Right ventricle myocardium superior (tissue), 1 donor: ENCODE measurements at regions not wholly inside any gene's neighbourhood (a gene's known extent, or its start where the extent isn't known, plus 50 kb on each side); places are given as distances from the start of the nearest gene placed in this dataset.
"Not testable (repeated sequence)": the region's sequence is repeated elsewhere in the genome, so short reads cannot be mapped to it uniquely, and the experiment has no call there.

Experiments used
- ATAC-seq: fragments of 200-7000 bp; cut with Tn5 transposase; one replicate; pipeline ENCODE4 v1.9.1; 2020; ENCODE audit warnings: mild to moderate bottlenecking; ENCODE audit not compliant: poor library complexity
- DNase-seq: peaks from one replicate; pipeline ENCODE4 v3.0.0-alpha.2; 2020
- intact Hi-C: fragments of 100-400 bp; cut with DNase I; formaldehyde crosslinking; loops from one replicate; pipeline ENCODE4 v1.11.2; 2022
- donor health status: DM: no; HTN: yes; CAD: no; lungs with severe emphysema.

GRCh38 chr2:14899621-14900414, 267.3 kb downstream of the LRATD1 start:
- intact Hi-C loops: no loop called here
- ATAC-seq (no peak), DNase-seq (no peak)

DNA sequence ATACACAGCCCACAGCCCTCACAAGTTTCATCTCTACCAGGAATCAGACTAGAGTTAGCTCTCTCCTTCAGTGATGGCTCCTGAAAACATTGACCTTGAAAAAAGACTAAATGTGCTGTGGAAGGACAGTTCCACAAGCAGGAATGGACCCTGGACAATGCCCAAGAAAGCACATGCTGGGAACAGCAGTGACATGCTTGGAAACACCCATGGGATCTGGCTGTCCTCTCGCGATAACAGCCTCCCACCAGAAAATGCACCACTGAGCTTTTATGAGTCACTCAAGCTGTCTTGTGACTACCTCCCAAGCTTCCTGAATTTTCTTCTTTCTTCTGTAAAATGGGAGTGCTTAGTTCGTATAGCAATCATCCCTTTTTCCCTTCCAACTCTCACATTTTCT, 269.2 kb downstream of the LRATD1 start:
- intact Hi-C loops: no loop called here
- ATAC-seq: no peak
- DNase-seq: no peak

DNA sequence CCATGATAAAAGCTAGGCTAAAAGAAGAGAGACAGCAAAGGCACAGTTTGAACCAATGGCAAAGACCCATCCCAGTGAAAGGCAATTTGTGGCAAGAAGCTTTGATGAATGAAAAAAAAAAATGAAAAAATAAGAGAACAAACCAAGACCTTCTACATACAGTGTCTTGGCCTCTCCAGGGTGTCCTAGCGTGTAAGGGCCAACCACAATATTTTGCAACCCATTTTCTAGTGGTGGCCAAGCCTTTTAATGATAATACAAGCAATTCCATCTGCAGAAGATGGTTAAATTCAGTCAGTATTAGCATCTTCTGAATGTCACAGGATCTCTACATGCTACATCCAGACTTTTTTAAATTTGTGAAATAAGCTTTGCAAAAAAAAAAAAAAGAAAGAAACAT, 270.4 kb downstream of the LRATD1 start:
- ATAC-seq (no peak), DNase-seq (no peak)
- intact Hi-C loops: no loop called here

DNA sequence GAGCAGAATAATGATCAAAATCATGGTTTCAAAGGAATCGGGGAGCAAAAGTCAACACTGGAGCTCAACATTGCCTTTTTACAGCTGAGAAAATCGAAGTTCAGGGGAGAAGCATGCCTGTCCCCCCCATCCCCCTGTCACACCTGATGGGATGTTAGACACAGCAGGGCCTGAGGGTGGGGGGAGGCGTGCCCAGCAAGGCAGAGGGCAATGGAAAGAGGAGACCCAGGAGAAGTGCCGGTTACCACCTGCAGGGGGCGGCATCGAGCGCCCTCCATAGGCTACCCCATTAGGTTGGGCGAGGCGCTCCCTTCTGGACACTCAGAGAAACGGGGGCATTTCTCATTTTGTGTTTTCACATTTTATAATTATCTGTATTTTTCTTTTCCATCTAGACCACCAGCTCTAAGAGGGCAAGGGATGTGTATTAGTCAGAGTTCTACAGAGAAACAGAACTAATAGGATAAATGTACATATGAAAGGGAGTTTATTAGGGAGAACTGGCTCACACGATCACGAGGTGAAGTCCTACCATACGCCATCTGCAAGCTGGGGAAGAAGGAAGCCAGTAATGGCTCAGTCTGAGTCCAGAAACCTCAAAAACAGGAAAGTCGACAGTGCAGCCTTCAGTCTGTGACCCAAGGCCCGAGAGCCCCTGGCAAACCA, 271.3 kb downstream of the LRATD1 start:
- intact Hi-C loops: no loop called here
- no peak for DNase-seq
- no peak for ATAC-seq

DNA sequence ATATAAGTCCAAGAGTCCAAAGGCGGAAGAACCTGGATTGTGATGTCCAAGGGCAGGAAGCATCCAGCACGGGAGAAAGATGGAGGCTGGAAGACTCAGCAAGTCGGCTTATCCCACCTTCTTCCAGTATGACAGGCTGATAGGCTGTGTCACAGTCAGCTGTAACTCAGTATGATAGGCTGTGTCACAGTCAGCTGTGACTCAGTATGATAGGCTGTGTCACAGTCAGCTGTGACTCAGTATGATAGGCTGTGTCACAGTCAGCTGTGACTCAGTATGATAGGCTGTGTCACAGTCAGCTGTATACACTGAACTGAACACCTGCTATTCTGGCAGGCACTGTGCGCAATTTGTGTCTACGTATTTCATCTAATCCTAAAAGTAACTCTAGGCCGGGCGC, 271.9 kb downstream of the LRATD1 start:
- intact Hi-C loops, ATAC-seq, DNase-seq: not testable (repeated sequence)

DNA sequence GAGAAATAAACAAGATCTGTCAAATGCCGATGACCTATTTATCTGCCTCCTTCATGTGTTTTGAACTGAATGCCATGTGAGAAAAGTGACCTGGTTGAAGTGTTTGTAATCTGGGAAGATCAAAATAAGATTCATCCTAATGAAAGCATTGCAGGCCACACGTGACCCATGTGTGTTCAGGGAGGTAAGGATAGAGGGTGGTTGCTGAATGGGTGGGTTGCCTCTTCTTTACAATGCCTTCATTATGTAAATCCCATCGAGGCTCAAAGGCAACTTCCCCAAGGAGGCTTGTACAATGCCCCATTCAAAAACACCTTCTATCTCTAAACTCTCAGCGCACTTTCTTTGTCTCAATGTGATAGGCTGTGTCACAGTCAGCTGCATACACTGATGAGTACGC, 273.1 kb downstream of the LRATD1 start:
- intact Hi-C loops: no loop called here
- ATAC-seq (no peak), DNase-seq (no peak)

DNA sequence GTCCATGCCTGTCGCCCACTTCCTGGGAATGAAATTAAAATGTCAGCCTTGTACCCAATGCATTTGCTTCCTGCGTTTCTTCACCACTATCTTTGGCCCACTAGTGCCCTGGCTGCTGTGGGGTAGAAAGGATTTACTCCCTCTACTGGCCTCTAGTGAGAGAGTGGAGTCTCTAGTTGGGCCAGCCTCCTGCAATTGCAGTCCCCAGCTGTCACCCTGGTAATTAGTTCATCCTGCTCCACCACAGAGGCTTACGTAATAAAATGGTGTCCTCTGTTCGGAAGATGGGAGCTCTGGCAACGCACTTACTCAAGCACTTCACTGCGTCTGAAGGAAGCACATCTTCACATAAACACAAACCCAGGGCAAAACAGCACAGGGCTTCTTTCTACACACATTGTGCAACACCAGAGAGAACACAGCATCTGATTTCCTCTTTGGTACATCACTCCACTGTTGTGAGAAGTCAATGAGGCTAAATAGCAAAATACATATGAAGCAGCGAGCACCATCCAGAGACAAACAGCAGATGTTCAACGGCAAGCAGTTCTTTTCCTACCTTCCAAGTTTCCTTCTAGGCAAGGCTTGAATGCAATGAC, 274.6 kb downstream of the LRATD1 start:
- intact Hi-C loops: no loop called here
- DNase-seq (no peak), ATAC-seq (no peak)

DNA sequence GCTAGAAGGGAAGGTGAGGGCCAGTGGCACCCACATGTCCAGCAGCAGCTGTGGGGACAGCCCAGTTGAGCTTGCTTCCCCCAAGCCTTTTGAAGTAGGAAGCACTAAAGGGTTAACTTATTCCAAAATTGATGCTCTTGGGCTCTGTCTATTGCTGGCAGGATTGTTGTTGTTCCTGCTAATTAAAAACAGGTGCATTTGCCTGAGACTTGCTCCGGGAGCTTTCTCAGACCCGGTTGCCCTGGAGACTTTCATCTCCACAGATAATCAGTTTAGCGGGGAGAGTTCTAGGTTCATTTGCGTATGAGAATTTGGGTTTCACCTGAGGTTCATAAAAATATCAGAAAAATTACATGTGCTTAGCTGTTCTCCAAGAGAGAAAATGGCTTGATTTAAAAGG, 277.3 kb downstream of the LRATD1 start:
- intact Hi-C loops: no loop called here
- no peak for ATAC-seq
- no peak for DNase-seq

- no peak for ATAC-seq
- no peak for DNase-seq
- intact Hi-C loops: no loop called here
Observed at GRCh38 chr2:14910654-14911053, 278.1 kb downstream of the LRATD1 start.

GRCh38 chr2:14915983-14916382, 283.5 kb downstream of the LRATD1 start:
- intact Hi-C loops: no loop called here
- ATAC-seq: no peak

DNA sequence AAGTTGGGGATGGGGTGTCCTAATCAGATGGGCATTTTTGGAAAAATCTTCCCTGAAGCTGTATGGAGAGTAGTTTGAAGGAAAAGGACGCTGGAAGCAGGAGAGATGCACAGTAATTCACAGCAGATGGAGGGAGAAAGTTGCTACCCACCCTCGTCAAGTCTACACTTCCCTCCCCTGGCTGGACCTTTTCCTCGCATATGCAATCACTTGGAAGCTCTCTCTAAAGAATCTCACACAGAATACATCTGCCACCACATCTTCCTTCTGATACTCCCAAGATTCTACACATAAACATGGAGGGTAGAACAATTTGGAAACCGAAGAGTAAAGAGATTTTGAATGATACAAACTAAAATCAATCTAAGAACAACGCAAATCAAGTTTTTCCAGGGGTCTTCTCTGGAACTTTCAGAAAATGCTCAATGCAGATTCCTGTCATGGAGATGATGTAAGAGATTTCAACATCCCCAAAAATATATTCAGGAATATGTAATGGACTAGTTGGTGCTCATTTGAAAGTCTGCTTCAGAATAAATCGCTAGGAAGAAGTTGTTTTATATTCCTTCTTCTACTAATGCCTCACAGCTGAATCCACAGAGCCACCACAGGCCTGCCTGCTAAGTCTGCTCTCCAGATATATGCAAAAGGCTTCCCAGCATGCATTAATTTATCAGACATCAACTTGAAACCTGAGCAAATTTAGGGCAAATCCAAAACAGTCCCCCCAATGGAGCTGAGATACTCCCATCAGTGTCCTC, 291.5 kb downstream of the LRATD1 start:
- intact Hi-C loops: no loop called here
- ATAC-seq (no peak), DNase-seq (no peak)

More at GRCh38 chr2:14915983-14916382, 283.5 kb downstream of the LRATD1 start:
- no peak for DNase-seq

- DNase-seq (no peak), ATAC-seq (no peak)
- intact Hi-C loops: no loop called here
Observed at GRCh38 chr2:14925471-14925870, 293.0 kb downstream of the LRATD1 start.

DNA sequence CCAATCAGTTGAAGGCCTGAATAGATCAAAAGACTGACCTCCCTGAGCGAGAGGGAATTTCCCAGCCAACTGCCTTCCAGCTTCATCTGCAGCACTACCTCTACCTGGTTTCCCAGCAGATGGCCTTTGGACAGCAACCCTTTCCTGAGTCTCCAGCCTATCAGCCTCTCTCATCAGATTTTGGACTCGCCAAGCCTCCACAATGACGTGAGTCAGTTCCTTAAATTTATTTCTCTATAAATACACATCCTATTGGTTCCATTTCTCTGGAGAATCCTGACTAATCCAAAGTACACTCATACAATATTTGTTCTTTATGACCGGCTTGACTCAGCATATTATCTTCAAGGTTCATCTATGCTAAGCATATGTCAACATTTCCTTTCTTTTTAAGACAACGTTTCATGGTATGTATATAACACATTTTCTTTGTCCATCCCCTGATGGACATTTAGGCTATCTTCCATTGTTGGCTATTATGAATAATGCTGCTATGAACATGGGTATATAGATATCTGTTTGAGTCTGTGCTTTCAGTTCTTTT, 294.6 kb downstream of the LRATD1 start:
- ATAC-seq (no peak), DNase-seq (no peak)
- intact Hi-C loops: no loop called here

GRCh38 chr2:14928056-14928455, 295.5 kb downstream of the LRATD1 start:
- DNase-seq (no peak), ATAC-seq (no peak)
- intact Hi-C loops: no loop called here

GRCh38 chr2:14930441-14930840, 297.9 kb downstream of the LRATD1 start:
- DNase-seq (no peak), ATAC-seq (no peak)
- intact Hi-C loops: no loop called here

GRCh38 chr2:14932285-14932684, 299.8 kb downstream of the LRATD1 start:
- DNase-seq (no peak), ATAC-seq (no peak)
- intact Hi-C loops: no loop called here

DNA sequence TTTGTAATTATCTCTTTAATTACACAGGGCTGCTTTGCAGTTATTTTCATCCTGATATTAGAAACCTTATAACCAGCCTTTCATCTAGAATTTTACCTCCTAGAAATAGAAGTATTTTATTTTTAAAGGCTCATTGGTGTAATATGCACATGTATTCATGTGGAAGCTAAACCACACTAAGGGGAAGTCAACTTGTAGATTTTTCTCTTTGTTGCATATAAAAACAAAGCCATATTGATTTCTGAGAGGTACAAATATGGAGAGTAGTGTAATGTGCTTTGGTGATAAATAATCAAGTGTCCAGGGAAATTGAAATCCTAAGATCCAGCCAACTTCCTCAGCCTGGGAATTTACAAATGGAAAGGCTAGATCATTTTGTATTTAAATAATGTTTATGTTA, 301.2 kb downstream of the LRATD1 start:
- intact Hi-C loops: no loop called here
- ATAC-seq (no peak), DNase-seq (no peak)

- DNase-seq (no peak), ATAC-seq (no peak)
- intact Hi-C loops: no loop called here
Observed at GRCh38 chr2:14936426-14936825, 303.9 kb downstream of the LRATD1 start.

DNA sequence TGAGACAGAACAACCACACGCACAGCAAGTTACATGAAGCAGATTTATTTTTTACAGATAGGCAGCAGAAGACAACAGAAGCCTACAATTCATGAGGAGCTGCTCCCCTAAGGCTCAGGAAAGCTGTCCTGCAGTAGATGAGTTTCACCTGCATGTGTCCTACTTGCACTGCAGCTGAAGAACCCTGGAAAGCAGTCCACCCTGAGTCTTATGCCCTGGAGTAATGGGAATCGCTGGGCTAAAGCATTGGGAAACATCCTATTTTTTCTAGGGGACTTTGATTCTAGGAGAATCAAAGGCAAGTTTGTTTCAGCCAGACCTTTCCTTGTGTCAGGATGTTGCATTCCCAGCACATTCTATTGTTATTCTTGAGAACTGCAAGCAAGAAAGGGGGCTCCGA, 304.8 kb downstream of the LRATD1 start:
- ATAC-seq (no peak), DNase-seq (no peak)
- intact Hi-C loops: no loop called here
